OCI-LY3 (cell line): ENCODE measurements at regions not wholly inside any gene's neighbourhood (a gene's known extent, or its start where the extent isn't known, plus 50 kb on each side); places are given as distances from the start of the nearest gene placed in this dataset.

Experiments
- H2AFZ ChIP-seq: fragments of 200-600, 300-600 bp; shearing (Covaris generic); 2 replicates; pipeline ENCODE4 v1.6.0; 2014; ENCODE audit warnings: antibody characterized with exemption, low read depth, low read length
- H3K27ac ChIP-seq: fragments of 200-600, 300-600 bp; sonication (generic); 2 replicates; pipeline ENCODE4 v1.5.1; 2014; ENCODE audit warnings: mild to moderate bottlenecking, low read length, moderate library complexity, mixed read lengths
- H3K27me3 ChIP-seq: fragments of 200-600, 300-600 bp; sonication (generic); 2 replicates; pipeline ENCODE4 v1.6.1; 2014; ENCODE audit warnings: low read depth, low read length, mixed read lengths
- H3K36me3 ChIP-seq: fragments of 200-600, 300-600 bp; sonication (generic); replicated peaks from 2 replicates; pipeline ENCODE3; 2014; ENCODE audit warnings: low read depth, low read length, mixed read lengths
- H3K4me1 ChIP-seq: fragments of 300-600, 200-600 bp; sonication (generic); 2 replicates; pipeline ENCODE4 v1.6.1; 2014; ENCODE audit warnings: low read length, mixed read lengths
- H3K4me2 ChIP-seq: fragments of 200-600, 300-600 bp; sonication (generic); 2 replicates; pipeline ENCODE4 v1.6.1; 2014; ENCODE audit warnings: low read length, mixed read lengths
- H3K4me3 ChIP-seq: fragments of 300-600, 200-600 bp; sonication (generic); 2 replicates; pipeline ENCODE4 v1.5.1; 2014; ENCODE audit warnings: antibody characterized with exemption, mild to moderate bottlenecking, low read length, moderate library complexity
- H3K79me2 ChIP-seq: fragments of 300-600, 200-600 bp; shearing (Covaris generic); 2 replicates; pipeline ENCODE4 v1.6.1; 2014; ENCODE audit warnings: mild to moderate bottlenecking, low read length, mixed read lengths
- H3K9ac ChIP-seq: fragments of 300-600, 200-600 bp; shearing (Covaris generic); 2 replicates; pipeline ENCODE4 v1.6.0; 2014; ENCODE audit warnings: mild to moderate bottlenecking, low read length, moderate library complexity
- H3K9me3 ChIP-seq: fragments of 200-600, 300-600 bp; shearing (Covaris generic); 2 replicates; pipeline ENCODE4 v1.6.1; 2014; ENCODE audit warnings: low read length, mixed read lengths; ENCODE audit not compliant: insufficient read depth
- H4K20me1 ChIP-seq: fragments of 200-600, 300-600 bp; sonication (generic); 2 replicates; pipeline ENCODE4 v1.6.1; 2016; ENCODE audit warnings: low read length, mixed read lengths; ENCODE audit not compliant: insufficient read depth
- EZH2phosphoT487 ChIP-seq: fragments of 200-600 bp; shearing (Covaris generic); IDR thresholded peaks from 2 replicates; pipeline ENCODE4 v1.6.1; 2018; ENCODE audit warnings: antibody characterized with exemption, mixed run types, low read depth
- TF ChIP-seq, protein P1 (sequence below): fragments of 200-600, 300-600 bp; sonication (generic); IDR thresholded peaks from 2 replicates; pipeline ENCODE4 v1.5.1; 2014; ENCODE audit warnings: antibody characterized with exemption, low read length, low read depth

DNA sequence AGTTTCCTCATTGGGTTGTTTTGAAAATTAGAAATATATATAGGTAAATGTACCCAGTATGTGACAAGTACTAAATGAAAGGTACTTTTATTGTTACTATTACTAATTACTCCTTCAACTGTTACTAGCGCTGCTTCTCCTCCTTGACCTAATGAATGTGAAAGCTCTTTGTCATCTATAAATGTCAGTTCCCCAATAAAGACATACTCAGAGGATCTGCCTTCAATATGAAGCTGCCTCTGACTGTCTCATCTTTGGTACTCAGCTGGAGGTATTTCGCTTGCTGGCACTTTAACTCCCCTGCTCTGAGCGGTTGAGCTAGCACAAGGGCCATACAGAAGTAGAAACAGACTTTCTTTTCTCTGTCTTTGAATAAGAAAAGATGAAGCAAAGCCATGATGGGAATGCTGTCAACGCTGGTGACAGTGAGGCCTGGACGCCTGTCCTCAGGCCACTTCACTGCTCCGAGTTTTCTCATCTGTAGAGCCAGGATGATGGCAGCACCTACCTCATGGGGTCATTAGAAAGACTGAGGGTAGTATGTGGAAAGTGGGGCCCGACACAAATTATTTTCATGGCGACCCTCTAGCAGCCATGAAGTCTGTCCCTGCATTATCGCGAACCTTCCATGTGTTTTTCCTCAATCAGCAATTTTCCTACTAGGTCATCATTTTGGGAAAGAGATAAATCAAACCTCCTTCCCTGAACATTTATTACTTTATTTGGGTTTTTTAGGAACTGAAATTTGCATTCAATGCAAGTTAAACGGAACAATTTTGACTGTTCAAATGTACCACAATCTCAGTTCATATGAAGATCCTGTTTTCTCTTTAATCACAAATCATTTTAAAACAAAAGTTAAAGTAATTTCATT, 55.9 kb upstream of the SNX9 start:
- TF ChIP-seq EZH2phosphoT487 = no peak
- TF ChIP-seq, protein P1, sequence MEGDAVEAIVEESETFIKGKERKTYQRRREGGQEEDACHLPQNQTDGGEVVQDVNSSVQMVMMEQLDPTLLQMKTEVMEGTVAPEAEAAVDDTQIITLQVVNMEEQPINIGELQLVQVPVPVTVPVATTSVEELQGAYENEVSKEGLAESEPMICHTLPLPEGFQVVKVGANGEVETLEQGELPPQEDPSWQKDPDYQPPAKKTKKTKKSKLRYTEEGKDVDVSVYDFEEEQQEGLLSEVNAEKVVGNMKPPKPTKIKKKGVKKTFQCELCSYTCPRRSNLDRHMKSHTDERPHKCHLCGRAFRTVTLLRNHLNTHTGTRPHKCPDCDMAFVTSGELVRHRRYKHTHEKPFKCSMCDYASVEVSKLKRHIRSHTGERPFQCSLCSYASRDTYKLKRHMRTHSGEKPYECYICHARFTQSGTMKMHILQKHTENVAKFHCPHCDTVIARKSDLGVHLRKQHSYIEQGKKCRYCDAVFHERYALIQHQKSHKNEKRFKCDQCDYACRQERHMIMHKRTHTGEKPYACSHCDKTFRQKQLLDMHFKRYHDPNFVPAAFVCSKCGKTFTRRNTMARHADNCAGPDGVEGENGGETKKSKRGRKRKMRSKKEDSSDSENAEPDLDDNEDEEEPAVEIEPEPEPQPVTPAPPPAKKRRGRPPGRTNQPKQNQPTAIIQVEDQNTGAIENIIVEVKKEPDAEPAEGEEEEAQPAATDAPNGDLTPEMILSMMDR = no peak
- Histone ChIP-seq H3K36me3 (no peaks in the 10 kb centered on the region), H3K4me2 (no peak overlapping the region), H2AFZ (no peak overlapping the region), H3K9me3 (no peaks in the 10 kb centered on the region), H3K4me1 (peaks cover 62% of the 10 kb centered on the region), H4K20me1 (no peaks in the 10 kb centered on the region), H3K9ac (no peak overlapping the region), H3K79me2 (no peaks in the 10 kb centered on the region), H3K4me3 (no peak overlapping the region), H3K27ac (no peak overlapping the region), H3K27me3 (peaks cover 26% of the 10 kb centered on the region)

- Histone ChIP-seq H3K4me1 (peaks cover 55% of the 10 kb centered on the region), H4K20me1 (no peaks in the 10 kb centered on the region), H3K27me3 (peaks cover 27% of the 10 kb centered on the region), H3K9ac (no peak overlapping the region), H3K36me3 (no peaks in the 10 kb centered on the region), H2AFZ (no peak overlapping the region), H3K27ac (no peak overlapping the region), H3K4me3 (no peak overlapping the region; the same call in 1 of the 2 replicates), H3K79me2 (no peaks in the 10 kb centered on the region), H3K9me3 (no peaks in the 10 kb centered on the region), H3K4me2 (peak overlapping the region; percentile 74; the same call in 1 of the 2 replicates)
- TF ChIP-seq, protein P1 = no peak
- no peak for TF ChIP-seq EZH2phosphoT487
These were observed 55.3 kb upstream of the SNX9 start for GRCh38 chr6:157767775-157768156.

DNA sequence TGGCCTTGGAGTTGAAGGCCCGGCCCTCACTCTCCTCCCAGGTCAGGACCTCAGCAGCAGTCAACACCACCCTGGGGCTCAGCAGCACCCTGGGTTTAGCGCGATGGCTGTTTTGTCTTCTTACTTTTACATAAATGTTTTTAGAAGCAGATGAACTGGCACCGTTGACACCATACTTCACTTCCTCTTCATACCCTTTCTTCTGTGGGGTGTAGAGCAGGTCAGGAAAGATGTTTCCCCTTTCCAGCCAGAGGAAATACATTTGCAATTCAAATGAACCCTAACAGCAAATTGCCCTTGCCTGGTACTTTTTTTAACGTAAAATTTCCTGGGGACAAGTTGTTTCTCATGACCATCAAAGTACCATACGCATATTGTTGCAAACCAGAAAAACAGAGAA, 54.7 kb upstream of the SNX9 start:
- H4K20me1 ChIP-seq = no peaks in the 10 kb centered on the region; the same call in 1 of the 2 replicates
- peak overlapping the region; percentile 74 for H3K4me2 ChIP-seq
- H2AFZ ChIP-seq = no peak overlapping the region
- H3K9me3 ChIP-seq = no peaks in the 10 kb centered on the region
- peaks cover 50% of the 10 kb centered on the region for H3K4me1 ChIP-seq
- H3K79me2 ChIP-seq = no peaks in the 10 kb centered on the region
- peak overlapping the region; percentile 41; the same call in 1 of the 2 replicates for H3K27ac ChIP-seq
- H3K9ac ChIP-seq = no peak overlapping the region
- H3K4me3 ChIP-seq = peak overlapping the region; percentile 44
- no peak for TF ChIP-seq EZH2phosphoT487
- TF ChIP-seq, protein P1 = no peak
- no peaks in the 10 kb centered on the region for H3K36me3 ChIP-seq
- peaks cover 28% of the 10 kb centered on the region for H3K27me3 ChIP-seq

- H4K20me1 ChIP-seq = no peaks in the 10 kb centered on the region; the same call in 1 of the 2 replicates
- H3K4me3 ChIP-seq = peak overlapping the region; percentile 44; the same call in 1 of the 2 replicates
- TF ChIP-seq, protein P1 = no peak
- no peak for TF ChIP-seq EZH2phosphoT487
- H3K27ac ChIP-seq = no peak overlapping the region
- H3K4me2 ChIP-seq = peak overlapping the region; percentile 74
- H3K9ac ChIP-seq = no peak overlapping the region
- no peaks in the 10 kb centered on the region for H3K79me2 ChIP-seq
- H3K36me3 ChIP-seq = no peaks in the 10 kb centered on the region
- peaks cover 35% of the 10 kb centered on the region for H3K27me3 ChIP-seq
- no peaks in the 10 kb centered on the region for H3K9me3 ChIP-seq
- H2AFZ ChIP-seq = no peak overlapping the region
- H3K4me1 ChIP-seq = peaks cover 43% of the 10 kb centered on the region
These were observed 54.0 kb upstream of the SNX9 start for GRCh38 chr6:157768863-157769551.
